ENCODE measurements at regions not wholly inside any gene's neighbourhood (a gene's known extent, or its start where the extent isn't known, plus 50 kb on each side); places are given as distances from the start of the nearest gene placed in this dataset.

DNA sequence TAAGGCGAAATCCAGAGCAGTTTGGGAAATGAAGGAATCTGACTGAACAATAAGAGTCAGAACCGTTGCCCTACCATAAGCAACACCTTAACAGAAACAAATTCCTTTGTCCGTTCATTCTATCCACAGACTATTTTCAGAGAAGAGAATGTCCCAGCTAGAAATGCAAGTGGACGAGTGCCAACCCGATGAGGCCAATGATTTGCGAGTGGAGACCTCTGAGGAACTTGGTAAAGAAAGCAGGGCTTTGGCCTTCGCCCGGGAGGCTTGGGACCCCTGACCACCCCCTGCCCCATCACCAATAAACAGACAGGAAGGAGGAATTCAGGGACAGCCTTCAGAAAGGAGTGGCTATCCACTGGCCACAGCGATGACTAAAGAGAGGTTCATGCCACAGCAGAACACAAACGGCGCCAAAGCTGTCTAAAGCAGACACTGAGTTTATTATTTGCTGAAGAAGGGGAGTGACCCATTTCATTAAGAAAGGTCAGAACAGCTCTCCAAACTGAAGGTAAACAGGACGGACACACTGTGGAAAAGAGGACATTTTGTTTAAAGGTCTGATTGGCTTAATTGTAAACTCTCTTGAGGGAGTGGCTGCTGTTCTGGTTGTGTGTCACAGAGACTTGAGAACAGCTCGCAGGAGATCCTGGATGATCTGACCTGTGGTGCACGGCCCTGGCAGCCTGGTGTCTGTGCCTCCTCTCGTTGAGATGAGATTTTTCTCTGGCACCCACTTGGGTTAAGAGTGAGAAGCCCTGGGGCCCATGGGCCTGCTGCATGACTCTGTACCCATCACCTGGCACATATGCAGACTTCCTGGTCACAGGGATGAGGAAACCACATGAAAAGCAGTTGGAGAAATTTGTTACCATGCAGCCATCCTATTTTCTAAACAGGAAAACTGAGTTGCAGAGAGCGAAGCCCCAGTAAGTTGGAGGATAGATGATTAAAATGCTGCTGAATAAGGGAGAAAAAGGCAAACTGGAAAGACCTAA lies 142.0 kb upstream of the PZP start:
- no peak for DNase-seq
- 66 to 69% methylated on average over 16 of the region's 16 CpGs for WGBS, 2 donors
- Histone ChIP-seq H3K27ac (peak overlapping the region in 1 of 4 donors; percentile 0), H3K9me3 (peaks cover 0 to 25% (median 25%) of the 10 kb centered on the region in 3 donors), H3K36me3 (no peaks in the 10 kb centered on the region), H3K4me3 (no peak overlapping the region), H3K27me3 (no peaks in the 10 kb centered on the region), H3K4me1 (peaks cover 0 to 9% (median 0%) of the 10 kb centered on the region in 3 donors)
- intact Hi-C loops (cut with DNase I) = no loop called here
- no peak for TF ChIP-seq POLR2A (IDR thresholded peaks at IDR 0.05)
- TF ChIP-seq, protein P1, sequence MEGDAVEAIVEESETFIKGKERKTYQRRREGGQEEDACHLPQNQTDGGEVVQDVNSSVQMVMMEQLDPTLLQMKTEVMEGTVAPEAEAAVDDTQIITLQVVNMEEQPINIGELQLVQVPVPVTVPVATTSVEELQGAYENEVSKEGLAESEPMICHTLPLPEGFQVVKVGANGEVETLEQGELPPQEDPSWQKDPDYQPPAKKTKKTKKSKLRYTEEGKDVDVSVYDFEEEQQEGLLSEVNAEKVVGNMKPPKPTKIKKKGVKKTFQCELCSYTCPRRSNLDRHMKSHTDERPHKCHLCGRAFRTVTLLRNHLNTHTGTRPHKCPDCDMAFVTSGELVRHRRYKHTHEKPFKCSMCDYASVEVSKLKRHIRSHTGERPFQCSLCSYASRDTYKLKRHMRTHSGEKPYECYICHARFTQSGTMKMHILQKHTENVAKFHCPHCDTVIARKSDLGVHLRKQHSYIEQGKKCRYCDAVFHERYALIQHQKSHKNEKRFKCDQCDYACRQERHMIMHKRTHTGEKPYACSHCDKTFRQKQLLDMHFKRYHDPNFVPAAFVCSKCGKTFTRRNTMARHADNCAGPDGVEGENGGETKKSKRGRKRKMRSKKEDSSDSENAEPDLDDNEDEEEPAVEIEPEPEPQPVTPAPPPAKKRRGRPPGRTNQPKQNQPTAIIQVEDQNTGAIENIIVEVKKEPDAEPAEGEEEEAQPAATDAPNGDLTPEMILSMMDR (IDR thresholded peaks at IDR 0.05) = no peak

DNA sequence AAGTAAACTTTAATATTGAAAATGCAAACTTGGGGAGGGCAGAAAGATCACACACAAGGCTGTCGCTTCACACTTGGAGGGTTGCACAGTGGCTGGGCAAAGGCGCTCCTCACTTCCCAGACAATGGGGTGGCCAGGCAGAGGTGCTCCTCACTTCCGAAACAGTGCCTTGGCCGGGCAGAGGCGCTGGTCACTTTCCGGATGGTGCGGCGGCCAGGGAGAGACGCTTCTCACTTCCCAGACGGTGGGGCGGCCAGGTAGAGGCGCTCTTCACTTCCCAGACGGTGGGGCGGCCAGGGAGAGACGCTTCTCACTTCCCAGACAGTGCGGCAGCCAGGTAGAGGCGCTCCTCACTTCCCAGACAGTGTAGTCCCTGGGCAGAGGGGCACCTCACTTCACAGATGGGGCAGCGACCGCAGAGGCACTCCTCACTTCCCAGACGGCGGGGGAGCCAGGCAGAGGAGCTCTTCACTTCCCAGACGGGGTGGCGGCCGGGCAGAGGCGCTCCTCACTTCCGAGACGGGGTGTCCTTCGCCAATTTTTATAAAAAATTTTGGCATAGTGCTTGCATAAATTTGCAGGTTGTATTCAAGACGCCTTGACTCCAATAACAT lies 140.8 kb upstream of the PZP start:
- DNase-seq = no peak
- Histone ChIP-seq H3K36me3 (no peaks in the 10 kb centered on the region), H3K4me1 (peaks cover 0 to 9% (median 0%) of the 10 kb centered on the region in 3 donors), H3K4me3 (no peak overlapping the region), H3K9me3 (peaks cover 0 to 16% (median 14%) of the 10 kb centered on the region in 3 donors), H3K27ac (no peak overlapping the region), H3K27me3 (no peaks in the 10 kb centered on the region)
- WGBS, 2 donors = 79 to 100% methylated on average over 1 to 7 of the region's 29 CpGs
- intact Hi-C loops (cut with DNase I) = no loop called here
- TF ChIP-seq, protein P1 (IDR thresholded peaks at IDR 0.05) = no peak
- no peak for TF ChIP-seq POLR2A (IDR thresholded peaks at IDR 0.05)

DNA sequence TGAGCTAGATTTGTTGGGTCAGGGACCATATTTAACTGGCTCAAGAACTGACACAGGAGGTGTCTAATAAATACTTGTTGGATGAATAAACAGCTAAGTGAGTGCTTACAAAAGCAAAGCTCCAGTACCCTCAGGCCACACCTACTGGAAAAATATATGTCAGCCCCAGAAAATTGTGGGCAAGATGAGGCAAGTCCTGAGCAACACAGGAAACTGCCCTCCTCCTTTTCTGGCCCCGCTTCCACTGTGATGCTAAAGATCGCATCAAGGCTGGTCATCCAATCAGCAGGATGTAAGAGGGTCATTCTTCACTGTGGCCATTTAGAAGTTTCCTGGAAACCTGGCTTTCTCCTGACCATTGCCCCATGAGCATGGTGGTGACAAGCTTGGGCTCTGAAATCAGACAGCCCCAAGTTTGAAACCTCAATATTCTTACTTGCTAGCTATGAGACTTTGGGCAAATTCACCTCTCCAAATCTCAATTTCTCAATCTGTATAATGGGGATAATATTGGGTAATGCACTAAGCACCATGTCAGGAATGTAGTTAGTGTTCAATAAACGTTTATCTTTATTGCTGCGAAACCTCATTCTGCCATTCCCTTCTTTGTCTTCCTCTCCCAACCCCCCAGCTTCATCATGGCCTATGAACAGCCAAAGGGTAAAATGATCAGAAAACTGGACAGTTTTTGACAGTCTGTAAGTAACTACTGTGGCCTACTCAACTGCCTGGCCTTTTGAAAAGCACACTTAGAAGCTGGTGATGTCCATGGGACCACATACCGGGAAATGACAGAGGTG lies 139.3 kb upstream of the PZP start:
- Histone ChIP-seq H3K27ac (no peak overlapping the region), H3K4me3 (no peak overlapping the region), H3K36me3 (no peaks in the 10 kb centered on the region), H3K9me3 (peaks cover 0 to 2% (median under 1%) of the 10 kb centered on the region in 3 donors), H3K4me1 (peaks cover 0 to 9% (median 0%) of the 10 kb centered on the region in 3 donors), H3K27me3 (no peaks in the 10 kb centered on the region)
- WGBS, 2 donors = 63% methylated on average over 5 of the region's 5 CpGs
- intact Hi-C loops (cut with DNase I) = no loop called here
- TF ChIP-seq, protein P1 (IDR thresholded peaks at IDR 0.05) = no peak
- TF ChIP-seq POLR2A (IDR thresholded peaks at IDR 0.05) = no peak
- DNase-seq = no peak

DNA sequence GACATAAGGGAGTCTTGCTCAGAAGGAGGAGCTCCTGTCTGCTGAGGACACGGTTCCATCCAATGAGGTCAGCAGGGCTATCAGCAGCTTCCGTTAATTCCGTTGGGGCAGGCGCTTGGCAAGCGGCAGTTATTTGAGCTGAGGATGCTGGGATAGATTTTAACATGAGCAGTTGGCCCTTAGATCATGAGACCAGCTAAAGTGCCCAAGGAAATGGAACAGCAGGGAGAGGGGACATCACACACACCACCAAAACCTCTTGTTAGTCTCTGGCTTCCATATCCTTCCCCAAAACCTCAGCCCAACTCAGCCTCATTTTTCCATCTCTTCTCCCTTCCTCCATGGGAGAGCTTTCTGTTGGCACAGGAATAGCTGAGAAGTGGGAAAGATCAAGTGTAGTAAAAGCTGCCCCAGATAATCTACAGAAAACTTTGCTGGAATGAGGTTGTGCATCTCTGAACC lies 138.7 kb upstream of the PZP start:
- Histone ChIP-seq H3K4me1 (peaks cover 0 to 9% (median 0%) of the 10 kb centered on the region in 3 donors), H3K9me3 (no peaks in the 10 kb centered on the region), H3K27ac (no peak overlapping the region), H3K4me3 (no peak overlapping the region), H3K27me3 (no peaks in the 10 kb centered on the region), H3K36me3 (no peaks in the 10 kb centered on the region)
- intact Hi-C loops (cut with DNase I) = no loop called here
- 77% methylated on average over 5 of the region's 5 CpGs; no CpG with 5 or more reads in 1 of the 2 donors for WGBS, 2 donors
- no peak for TF ChIP-seq POLR2A (IDR thresholded peaks at IDR 0.05)
- TF ChIP-seq, protein P1 (IDR thresholded peaks at IDR 0.05) = no peak
- DNase-seq = no peak

Data from esophagus squamous epithelium (tissue), 5 donors.